GM19324 (cell line): ENCODE measurements at regions not wholly inside any gene's neighbourhood (a gene's known extent, or its start where the extent isn't known, plus 50 kb on each side); places are given as distances from the start of the nearest gene placed in this dataset.

Experiments
- ATAC-seq: cut with Tn5 transposase; IDR thresholded peaks from one replicate; pipeline ENCODE4 v1.9.1; 2021; ENCODE audit warnings: mild to moderate bottlenecking, moderate library complexity; ENCODE audit not compliant: unreplicated experiment, low FRiP score

DNA sequence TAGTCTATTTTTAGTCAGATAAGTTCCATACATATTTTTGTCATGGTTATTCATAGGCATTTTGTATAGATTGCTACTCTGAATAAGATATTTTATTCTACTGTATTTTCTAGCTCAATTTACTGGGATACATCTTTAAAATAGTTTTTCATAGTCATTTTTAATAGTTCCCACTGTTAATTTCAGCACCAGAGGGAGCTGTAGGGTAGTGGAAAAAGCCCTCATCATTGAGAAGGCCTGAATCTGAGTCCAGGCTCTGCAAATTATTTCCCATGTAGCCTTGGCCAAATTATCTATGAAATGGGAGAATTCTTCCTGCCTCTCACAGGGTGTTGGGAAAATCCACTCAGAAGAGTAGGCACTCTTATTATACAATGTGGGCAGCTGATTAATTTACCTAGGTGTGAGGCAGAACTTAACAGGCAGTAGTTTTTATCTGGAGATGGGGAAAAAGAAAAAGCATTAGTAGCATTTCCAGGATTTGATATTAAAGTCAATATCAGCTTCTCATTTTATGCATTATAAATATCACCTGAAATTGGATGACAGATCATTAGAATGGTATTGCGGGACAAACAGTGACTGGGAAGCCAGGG lies 102.9 kb upstream of the PAQR3 start:
- ATAC-seq, result no peak

DNA sequence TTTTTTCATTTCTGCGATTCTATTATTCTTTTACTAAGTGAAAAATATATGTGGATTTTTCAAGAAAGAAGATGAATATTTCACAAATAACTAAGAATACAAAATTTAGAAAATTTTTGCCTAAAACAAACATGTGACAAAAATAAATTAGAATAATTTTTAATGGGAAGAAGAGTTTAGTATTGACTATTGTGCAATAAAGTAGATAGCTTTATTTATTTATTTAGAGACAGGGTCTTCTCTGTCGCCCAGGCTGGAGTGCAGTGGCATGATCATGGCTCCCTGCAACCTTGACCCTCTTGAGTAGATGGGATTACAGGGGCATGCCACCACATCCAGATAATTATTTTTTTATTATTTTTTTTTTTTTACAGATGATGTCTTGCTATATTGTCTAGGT lies 95.3 kb upstream of the PAQR3 start:
- ATAC-seq, result no peak

DNA sequence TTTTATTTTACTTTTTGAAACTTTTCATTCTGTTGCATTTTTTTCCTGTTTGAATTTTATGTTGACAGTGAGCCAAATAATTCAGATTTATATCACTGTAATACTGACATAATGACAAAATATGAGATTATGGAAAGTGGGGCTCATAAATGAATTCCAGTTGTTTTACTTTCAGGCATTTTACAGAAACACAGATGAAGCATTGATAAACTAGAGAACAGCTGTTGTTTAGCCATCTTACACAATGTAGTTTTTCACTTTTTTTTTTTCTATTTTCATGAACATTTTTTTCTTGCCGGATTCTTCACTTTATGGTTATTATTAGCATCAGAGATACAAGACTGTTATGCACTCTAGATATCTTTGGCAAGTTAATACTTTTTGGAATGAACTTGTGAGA lies 91.7 kb upstream of the PAQR3 start:
- ATAC-seq, result no peak

GRCh38 chr4:79027656-79028055 lies 88.4 kb upstream of the PAQR3 start:
- no peak for ATAC-seq

- ATAC-seq, result no peak
Observed at GRCh38 chr4:79025170-79025569, 85.9 kb upstream of the PAQR3 start.

- ATAC-seq, result no peak
Observed at GRCh38 chr4:79023799-79024770, 84.8 kb upstream of the PAQR3 start.

- no peak for ATAC-seq
Observed at GRCh38 chr4:79022529-79022928, 83.3 kb upstream of the PAQR3 start.

GRCh38 chr4:79017481-79017880 lies 78.2 kb upstream of the PAQR3 start:
- no peak for ATAC-seq

DNA sequence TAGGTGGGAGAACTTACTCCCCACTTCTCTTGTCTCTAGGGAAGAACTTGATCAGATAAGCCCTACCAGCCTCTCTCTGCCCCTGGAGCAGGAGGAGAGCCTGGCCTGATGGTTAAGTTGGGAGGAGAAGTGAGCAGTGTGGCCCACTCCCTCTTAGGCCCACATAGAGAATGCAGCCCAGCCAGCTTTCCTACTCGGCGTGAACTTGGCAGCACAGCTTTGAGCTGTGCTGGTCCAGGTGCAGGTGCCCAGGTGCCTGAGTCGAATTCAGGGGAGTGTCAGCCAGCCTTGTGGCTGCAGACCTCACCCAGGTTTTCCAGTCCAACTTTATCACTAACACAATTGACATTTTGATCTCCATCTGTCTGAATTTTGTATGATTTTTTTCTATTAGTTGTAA lies 77.6 kb upstream of the PAQR3 start:
- ATAC-seq, result no peak

DNA sequence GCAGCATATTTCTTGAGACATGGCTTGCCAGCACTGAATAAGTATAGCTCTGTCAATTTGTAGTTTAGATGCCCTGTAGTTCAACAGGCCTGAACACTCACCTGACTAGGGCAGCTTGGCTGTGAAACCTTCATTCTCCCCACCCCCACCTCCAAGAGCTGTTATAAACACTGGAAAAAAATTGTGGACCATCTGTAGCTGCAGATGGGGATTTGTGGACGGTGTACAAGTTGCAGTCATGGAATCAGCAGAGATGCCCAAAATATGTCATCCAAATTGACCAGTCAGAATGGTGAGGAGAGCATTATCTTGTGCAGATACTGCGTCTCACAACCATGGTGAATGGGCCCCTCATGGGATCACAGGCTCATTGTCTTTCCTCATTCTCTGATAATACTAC lies 76.2 kb upstream of the PAQR3 start:
- no peak for ATAC-seq

- ATAC-seq, result no peak
Observed at GRCh38 chr4:79014230-79014629, 75.0 kb upstream of the PAQR3 start.

DNA sequence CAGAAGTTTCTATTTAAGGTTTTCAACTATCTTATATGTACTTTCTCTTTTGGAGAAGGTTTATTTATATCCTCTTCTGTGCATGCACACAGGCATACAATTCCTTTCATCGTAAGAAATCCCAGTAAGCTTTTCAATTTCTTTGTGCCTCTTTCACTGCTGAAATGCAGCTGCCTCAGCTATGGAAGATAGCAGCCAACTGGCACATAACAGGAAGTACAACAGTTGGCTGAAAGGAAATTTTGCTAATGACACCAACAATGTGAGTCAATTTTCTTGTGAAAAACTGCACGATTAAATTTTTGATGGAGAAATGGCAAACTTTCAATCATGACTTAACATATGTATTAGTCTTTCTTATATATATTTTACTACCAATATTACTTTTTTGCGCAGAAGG lies 74.5 kb upstream of the PAQR3 start:
- no peak for ATAC-seq

DNA sequence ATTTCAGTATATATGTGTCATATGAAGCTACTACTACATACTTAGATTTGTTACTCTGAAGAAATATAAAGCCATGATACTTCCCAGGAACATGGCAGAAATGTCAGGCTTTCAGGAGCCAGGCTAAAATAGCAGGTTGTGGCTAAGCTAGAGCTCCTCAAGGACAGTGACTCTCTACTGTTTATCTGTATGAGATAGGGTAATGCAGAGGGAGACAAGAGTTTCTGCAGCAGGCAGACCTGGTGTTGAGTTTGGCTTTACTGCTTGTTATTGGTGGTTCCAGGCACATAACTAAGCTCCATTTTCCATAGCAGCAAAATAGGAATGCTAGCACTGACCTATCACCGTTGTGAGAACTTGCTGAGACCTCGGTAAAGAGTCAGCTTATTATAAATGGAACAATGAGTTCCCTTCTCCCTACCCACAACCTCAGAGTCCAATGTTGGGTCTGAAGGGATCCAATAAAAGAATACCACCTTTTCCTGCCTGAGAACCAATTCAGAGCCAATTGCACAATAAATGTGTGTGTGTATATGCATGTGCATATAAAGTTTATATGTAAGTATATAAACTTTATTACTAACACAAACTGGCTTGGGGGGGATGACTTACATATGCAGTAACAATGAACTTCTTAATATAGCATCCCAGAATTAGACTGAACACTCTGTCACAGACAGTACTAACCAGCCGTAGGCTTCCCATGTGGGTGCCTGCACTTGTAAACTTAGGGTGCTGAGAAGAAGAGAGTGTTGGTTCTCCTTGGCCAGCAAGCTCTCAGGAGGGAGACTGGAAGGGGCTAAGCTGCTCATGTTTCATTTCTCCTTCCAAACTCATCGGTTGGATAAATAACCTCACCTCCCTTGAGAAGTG lies 51.9 kb upstream of the PAQR3 start:
- ATAC-seq, result no peak

DNA sequence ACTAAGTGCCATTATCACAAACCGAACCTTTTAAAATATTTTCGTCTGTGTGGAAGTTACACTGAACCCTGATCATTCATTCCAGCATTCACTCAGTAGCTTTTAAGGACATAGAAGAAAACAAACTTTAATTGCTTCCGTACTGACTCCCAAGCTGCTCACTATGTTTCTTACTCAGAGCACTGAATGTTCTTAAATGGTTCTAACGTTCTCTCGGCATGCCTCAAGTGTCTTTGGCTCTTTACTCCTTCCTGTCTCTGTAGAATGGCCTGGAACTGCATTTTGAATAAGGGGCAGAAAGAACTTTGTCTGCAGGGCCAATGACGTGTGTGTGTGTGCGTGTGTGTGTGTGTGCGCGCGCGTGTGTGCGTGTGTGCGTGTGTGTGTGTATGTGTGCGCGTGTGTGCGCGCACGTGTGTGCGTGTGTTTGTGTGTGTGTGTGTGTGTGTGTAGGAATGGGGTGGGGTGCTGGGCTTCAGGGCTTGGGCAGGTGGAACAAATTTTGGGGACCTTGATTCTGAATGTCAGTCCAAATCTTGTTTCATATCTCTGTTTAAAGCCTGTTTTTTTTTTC lies 50.5 kb upstream of the PAQR3 start:
- ATAC-seq, result no peak
